ENCODE measurements at regions not wholly inside any gene's neighbourhood (a gene's known extent, or its start where the extent isn't known, plus 50 kb on each side); places are given as distances from the start of the nearest gene placed in this dataset.

GRCh38 chr22:35204807-35205775 lies 52.2 kb upstream of the HMGXB4 start:
- TF ChIP-seq CTCF (IDR thresholded peaks at IDR 0.05), result no peak
- no peak for TF ChIP-seq ZFX (IDR thresholded peaks at IDR 0.05; ENCODE audit: borderline replicate concordance)

Measured in 22Rv1 (cell line).